GM19468 (cell line): ENCODE measurements at regions not wholly inside any gene's neighbourhood (a gene's known extent, or its start where the extent isn't known, plus 50 kb on each side); places are given as distances from the start of the nearest gene placed in this dataset.
"Not testable (repeated sequence)": the region's sequence is repeated elsewhere in the genome, so short reads cannot be mapped to it uniquely, and the experiment has no call there.

Experiments
- ATAC-seq: cut with Tn5 transposase; IDR thresholded peaks from one replicate; pipeline ENCODE4 v1.9.1; 2021; ENCODE audit warnings: mild to moderate bottlenecking, moderate library complexity, moderate number of reproducible peaks; ENCODE audit not compliant: unreplicated experiment; ENCODE audit errors: extremely low read depth

DNA sequence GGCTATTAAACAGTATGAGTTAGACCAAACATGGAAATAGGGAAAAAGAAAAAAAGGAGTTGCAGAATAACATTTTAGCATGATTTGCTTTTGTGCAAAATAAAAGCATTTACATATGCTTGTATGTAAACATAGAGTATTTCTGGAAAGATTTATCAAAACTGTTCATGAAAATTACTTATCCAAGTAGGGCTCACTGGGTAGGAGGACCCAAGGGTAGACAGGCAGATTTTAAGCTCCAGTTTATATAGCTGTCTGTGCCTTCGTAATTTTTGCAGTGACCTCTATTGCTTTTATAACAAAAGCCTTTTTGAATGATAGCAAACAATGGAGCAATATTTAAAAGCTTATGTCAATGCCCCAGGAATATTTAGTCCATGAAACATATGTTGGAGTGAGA is 228.8 kb upstream of the IRF2BP2 start:
- no peak for ATAC-seq

- ATAC-seq, result no peak
Measured at GRCh38 chr1:234838182-234838581, 228.2 kb upstream of the IRF2BP2 start.

GRCh38 chr1:234837713-234838112 is 227.7 kb upstream of the IRF2BP2 start:
- ATAC-seq, result no peak

- ATAC-seq, result no peak
Measured at GRCh38 chr1:234836776-234837357, 226.9 kb upstream of the IRF2BP2 start.

DNA sequence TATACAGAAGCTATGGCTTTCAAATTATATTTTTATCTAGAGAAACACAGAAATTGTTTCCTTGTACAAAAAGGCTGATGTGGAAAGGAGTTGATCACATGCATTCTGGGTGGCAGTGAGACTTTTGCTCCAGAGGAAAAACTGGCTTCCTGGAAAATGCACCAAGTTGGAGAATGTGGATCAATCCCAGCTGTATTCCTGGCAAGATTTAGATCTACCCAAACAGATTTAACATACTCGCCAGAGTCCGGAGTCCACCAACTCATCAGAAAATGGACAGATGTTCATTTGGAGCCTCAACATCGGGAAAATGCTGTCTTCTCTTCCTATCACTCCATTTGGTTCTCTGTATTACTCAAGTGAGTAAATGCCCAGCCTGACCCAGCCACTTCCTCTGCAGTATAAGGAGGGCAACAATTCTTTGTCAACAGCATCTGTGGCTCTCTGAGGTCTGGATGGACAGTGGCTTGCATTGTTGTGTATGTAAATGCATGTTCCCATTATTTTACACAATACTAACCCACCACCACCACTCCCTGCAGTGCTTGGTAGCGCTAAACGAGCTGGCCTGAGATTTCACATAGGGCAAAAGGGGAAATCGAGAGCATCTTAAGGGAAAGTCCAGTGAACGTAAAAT is 226.2 kb upstream of the IRF2BP2 start:
- no peak for ATAC-seq

DNA sequence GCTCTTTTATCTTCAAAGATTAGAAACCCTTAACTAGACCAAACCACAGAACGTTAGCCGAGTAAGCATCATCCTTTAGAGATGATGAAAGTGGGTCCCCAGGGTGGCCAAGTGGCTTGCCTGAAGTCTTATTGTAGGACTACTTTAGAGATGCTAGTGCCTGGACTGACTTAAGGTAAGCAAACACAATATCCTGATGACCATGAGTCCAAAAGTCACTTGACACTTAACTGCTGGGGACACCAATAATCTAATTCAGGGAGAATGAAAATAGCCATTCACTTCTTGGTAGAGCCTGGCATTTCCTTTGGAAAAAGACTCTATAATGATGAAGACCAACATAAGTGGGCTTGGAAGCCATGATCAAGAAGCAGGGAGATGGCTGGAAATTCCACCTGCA is 225.3 kb upstream of the IRF2BP2 start:
- ATAC-seq, result no peak

DNA sequence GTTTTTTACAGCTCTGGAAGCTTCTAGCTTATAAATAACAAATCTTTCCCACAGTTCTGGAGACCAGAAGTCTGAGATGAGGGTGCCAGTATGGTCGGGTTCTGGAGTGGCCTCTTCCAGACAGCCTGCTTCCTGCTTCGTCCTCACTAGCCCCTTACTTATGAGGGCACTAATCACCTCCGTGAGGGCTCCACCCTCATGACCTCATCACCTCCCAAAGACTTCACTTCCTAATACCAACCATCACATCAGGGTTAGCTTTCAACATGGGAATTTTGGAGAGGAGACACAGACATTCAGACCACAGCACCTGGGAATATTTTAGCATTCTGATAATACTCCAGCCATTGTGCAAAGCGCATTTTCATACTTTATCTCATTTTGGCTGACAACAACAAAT is 223.7 kb upstream of the IRF2BP2 start:
- no peak for ATAC-seq

GRCh38 chr1:234833118-234833517 is 223.1 kb upstream of the IRF2BP2 start:
- ATAC-seq, result no peak

GRCh38 chr1:234827656-234828055 is 217.7 kb upstream of the IRF2BP2 start:
- no peak for ATAC-seq

DNA sequence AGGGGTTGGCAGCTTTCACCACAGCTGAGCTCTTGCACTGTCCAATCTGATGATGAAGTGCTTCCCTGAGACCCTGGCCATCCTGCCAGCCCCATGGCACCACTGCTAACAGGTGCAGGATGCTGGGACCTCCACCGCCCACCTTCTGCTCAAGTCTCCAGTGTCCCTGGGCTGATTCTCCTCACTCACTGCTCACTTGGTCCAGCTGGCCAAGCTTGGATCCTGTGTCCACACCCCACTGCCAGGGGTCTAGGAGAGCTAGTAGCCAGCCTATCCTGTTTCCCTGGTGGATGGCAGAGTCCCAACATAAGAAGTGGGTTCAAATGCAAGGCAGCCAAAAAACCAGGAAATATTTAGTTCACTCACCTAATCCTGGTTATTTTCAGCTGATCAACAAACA is 217.2 kb upstream of the IRF2BP2 start:
- ATAC-seq, result no peak

- ATAC-seq, result no peak
Measured at GRCh38 chr1:234826352-234826751, 216.4 kb upstream of the IRF2BP2 start.

- ATAC-seq, result no peak
Measured at GRCh38 chr1:234825498-234826165, 215.7 kb upstream of the IRF2BP2 start.

GRCh38 chr1:234824836-234825235 is 214.9 kb upstream of the IRF2BP2 start:
- not testable (repeated sequence) for ATAC-seq

DNA sequence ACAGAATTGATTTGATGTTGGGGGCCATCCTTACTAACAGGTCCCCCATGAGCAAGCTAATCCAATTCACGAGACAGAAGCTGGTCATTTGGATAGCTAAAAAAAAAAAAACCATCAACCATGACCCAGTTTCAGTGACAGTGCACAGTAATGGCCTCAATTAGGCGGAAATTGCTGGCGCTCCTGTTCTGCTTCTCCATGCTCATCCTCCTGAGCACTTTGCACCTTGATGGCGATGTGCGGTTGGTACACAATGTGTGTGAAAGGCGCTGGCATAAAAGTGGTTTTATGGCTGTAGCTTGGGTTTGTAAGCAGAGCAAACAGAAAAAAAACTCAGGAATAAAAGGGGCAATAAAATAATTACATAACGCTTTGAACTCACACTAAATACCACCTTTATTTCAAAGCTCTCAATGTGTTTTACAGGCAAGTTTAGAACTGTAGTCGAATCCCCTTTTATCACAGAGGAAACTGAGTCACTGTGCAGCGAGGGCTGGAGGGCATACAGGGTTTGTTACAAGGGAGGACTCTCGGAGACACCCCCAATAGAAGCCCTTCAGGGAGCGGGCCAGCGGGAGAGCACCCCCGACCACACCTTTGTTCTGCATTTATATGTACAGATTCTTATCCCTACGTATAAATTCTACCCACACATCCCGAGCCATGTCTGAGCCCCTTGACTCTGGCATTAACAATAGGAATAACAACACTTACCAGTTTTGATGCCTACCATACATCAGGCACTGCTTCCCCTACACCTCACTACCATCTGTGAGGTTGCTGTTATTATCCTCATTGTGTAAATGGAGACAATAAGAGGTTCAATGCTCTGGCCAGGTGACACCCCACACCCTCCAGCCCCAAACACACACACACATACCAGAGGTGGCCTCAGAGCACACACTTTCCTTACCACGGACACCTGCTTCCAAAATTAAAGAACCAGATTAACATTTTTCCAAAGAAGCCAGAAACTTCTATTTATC is 213.5 kb upstream of the IRF2BP2 start:
- no peak for ATAC-seq

GRCh38 chr1:234821840-234822239 is 211.9 kb upstream of the IRF2BP2 start:
- no peak for ATAC-seq

- no peak for ATAC-seq
Measured at GRCh38 chr1:234820597-234820996, 210.6 kb upstream of the IRF2BP2 start.

DNA sequence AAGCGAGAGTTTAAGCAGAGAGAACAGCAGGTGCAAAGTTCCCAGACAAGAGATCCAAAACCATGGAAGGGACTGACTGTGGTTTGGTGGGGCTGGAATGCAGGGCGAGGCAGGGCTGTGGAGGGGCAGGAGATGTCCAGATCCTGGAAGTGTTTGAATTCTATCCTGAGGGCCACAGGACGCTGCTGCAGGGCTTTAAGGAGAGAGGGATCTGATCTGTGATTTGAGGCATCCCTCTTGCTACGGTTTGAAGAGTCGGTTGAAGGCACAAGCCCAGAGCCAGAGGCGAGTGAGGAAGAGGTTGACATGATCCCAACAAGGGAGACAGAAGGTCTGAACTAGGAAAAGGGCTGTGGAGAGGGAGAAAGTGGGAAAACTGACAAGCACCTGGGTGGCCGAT is 209.9 kb upstream of the IRF2BP2 start:
- ATAC-seq, result not testable (repeated sequence)

- not testable (repeated sequence) for ATAC-seq
Measured at GRCh38 chr1:234818040-234818387, 208.0 kb upstream of the IRF2BP2 start.

DNA sequence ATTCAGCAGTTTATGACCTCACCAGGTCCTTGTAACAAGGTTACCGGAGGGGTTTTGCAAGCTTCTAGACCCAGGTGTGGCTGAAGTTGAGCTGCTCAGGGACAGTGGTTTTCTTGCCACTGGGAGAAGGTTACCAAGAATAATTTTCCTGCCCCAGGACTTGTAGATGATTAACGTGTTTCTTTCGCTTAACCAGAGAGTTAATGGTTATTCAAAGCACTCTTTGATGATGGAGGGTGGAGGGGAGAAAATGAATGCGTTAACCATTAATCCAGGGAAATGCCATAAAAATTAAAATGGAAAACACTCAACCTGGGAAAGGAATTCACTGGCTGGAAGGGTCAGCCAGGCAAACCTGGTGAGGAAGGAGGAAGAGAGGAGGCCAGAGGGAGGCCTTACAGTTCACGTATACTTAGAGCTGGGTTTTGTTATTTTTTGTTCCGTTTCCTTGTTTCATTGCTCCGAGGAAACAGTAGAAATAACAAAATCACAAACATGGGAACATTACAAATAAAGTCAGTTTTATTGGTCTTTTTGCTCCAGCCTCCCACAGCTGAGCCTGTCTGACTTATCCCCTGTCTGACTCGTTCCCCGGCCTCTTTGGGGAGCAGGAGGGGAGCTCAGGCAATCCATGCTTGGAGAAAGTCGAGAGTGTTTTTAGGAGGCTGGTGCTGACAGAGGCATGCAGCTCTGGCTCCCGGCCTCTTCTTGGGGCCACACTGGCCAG is 207.5 kb upstream of the IRF2BP2 start:
- not testable (repeated sequence) for ATAC-seq

GRCh38 chr1:234816864-234817263 is 206.9 kb upstream of the IRF2BP2 start:
- not testable (repeated sequence) for ATAC-seq
